Choroid plexus epithelial cell (primary cell): ENCODE measurements at regions not wholly inside any gene's neighbourhood (a gene's known extent, or its start where the extent isn't known, plus 50 kb on each side); places are given as distances from the start of the nearest gene placed in this dataset.

ENCODE experiments used
- DNase-seq: peaks from one replicate; pipeline ENCODE4 v3.0.0-alpha.2; 2010; ENCODE audit warnings: low read depth
- H3K4me3 ChIP-seq: 2 replicates; pipeline ENCODE4 v1.5.1; 2011; ENCODE audit warnings: low read depth, mild to moderate bottlenecking, control low read depth, low read length, moderate library complexity
- TF ChIP-seq, protein P1 (sequence below): conservative IDR thresholded peaks from 2 replicates; pipeline ENCODE4 v1.5.1; 2011; ENCODE audit warnings: low read depth, mild to moderate bottlenecking, control low read depth, inconsistent platforms, low read length, moderate library complexity

DNA sequence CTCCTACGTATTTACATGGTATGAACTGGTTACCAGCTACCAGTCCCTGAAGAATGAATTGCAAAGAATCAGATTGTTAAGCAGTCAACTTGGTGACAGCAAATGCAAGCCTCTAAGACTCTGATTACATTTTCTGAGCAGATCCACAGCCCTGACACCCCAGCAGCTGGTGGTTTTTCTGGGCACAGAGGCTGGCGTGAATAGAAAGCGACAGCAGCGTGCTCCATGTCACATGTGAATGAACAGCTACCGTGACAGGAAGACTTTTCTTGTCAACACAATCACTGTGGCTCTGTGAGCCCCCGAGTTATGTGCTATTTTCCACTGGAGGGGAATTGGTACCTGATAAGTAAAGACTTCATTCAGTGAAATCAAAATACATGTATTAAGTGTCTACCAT lies 93.2 kb upstream of the CBLN2 start:
- H3K4me3 ChIP-seq: no peak overlapping the region
- no peak for DNase-seq
- TF ChIP-seq, protein P1, sequence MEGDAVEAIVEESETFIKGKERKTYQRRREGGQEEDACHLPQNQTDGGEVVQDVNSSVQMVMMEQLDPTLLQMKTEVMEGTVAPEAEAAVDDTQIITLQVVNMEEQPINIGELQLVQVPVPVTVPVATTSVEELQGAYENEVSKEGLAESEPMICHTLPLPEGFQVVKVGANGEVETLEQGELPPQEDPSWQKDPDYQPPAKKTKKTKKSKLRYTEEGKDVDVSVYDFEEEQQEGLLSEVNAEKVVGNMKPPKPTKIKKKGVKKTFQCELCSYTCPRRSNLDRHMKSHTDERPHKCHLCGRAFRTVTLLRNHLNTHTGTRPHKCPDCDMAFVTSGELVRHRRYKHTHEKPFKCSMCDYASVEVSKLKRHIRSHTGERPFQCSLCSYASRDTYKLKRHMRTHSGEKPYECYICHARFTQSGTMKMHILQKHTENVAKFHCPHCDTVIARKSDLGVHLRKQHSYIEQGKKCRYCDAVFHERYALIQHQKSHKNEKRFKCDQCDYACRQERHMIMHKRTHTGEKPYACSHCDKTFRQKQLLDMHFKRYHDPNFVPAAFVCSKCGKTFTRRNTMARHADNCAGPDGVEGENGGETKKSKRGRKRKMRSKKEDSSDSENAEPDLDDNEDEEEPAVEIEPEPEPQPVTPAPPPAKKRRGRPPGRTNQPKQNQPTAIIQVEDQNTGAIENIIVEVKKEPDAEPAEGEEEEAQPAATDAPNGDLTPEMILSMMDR: no peak

DNA sequence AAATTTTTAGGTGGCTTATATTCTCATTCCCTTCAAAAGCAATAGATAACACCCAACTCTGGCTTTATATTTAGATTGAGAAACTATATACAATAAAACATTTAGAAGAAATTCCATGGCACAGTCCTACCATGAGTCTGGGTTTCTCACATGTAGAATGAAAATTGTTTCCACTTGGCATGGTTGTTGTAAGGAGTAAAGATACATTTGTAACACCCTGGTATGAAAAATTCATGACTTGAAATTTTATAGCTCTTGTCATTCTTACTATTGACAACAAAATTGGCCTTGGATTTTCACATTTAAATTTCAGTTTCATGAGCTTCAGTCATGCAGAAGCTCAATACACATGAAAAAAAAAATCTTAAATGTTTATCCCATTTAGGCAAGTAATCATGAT lies 92.5 kb upstream of the CBLN2 start:
- DNase-seq: no peak
- H3K4me3 ChIP-seq: no peak overlapping the region
- TF ChIP-seq, protein P1: no peak

DNA sequence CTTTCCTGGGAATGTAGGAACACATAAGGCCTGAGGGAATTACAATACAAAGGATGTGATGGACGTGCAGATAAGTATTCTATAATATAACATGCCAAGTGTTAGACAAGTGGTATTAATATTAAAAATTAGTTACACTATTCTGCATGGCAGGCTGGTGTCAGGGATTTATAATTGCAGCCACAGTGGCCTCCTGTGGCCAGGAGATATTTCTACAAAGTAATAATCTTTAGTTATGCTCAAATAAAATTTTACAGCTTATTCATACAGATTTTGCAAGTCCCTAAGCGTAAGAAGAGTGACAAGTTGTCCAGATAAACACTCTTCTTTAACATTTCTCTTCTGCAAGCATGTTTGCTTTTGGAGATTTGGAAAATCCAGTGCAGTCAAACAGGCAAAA lies 90.4 kb upstream of the CBLN2 start:
- TF ChIP-seq, protein P1: no peak
- no peak overlapping the region for H3K4me3 ChIP-seq
- no peak for DNase-seq

- no peak overlapping the region for H3K4me3 ChIP-seq
- TF ChIP-seq, protein P1: no peak
- no peak for DNase-seq
Observed at GRCh38 chr18:72630991-72631390, 86.8 kb upstream of the CBLN2 start.

- no peak overlapping the region for H3K4me3 ChIP-seq
- TF ChIP-seq, protein P1: no peak
- no peak for DNase-seq
Observed at GRCh38 chr18:72623444-72623843, 79.3 kb upstream of the CBLN2 start.

DNA sequence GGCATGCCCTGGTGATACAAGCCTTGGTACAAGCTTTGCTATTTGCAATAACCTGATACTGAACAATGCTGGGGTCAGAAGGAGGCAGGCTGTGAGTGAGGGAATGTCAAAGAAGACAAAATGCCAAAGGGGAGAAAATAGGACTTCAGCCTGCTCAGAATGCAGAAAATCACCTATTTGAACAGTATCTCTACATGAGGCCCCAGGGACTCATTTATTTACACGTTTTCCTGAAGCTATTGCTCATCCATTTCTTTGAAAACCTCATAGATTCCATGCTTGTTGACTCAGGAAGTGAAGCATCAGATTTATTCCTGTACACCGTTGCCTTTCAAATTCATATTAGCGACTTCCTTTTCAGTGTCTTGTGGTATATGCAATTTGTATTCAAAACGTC lies 69.4 kb upstream of the CBLN2 start:
- TF ChIP-seq, protein P1: no peak
- no peak for DNase-seq

GRCh38 chr18:72612894-72613533 lies 68.9 kb upstream of the CBLN2 start:
- DNase-seq: no peak
- no peak overlapping the region for H3K4me3 ChIP-seq
- TF ChIP-seq, protein P1: no peak

More for the DNA sequence above, 69.4 kb upstream of the CBLN2 start:
- H3K4me3 ChIP-seq: no peak overlapping the region
